ENCODE measurements at regions not wholly inside any gene's neighbourhood (a gene's known extent, or its start where the extent isn't known, plus 50 kb on each side); places are given as distances from the start of the nearest gene placed in this dataset.

- H3K27me3 ChIP-seq = no peaks in the 10 kb centered on the region
- no peak for TF ChIP-seq POLR2AphosphoS5 (IDR thresholded peaks at IDR 0.05)
- H3K27ac ChIP-seq = no peak overlapping the region
- no peaks in the 10 kb centered on the region for H3K4me1 ChIP-seq
- no peaks in the 10 kb centered on the region for H3K36me3 ChIP-seq
- intact Hi-C loops (cut with DNase I; ENCODE audit: low total_unique reads) = no loop called here
- no peaks in the 10 kb centered on the region for H3K9me3 ChIP-seq
- WGBS, 5 donors = 0 to 85% (median 3%) methylated on average over 2 of the region's 2 CpGs
- DNase-seq = no peak
- no peak overlapping the region for H3K4me3 ChIP-seq
These were observed 56.9 kb downstream of the SLITRK6 start for GRCh38 chr13:85742355-85742754.

DNA sequence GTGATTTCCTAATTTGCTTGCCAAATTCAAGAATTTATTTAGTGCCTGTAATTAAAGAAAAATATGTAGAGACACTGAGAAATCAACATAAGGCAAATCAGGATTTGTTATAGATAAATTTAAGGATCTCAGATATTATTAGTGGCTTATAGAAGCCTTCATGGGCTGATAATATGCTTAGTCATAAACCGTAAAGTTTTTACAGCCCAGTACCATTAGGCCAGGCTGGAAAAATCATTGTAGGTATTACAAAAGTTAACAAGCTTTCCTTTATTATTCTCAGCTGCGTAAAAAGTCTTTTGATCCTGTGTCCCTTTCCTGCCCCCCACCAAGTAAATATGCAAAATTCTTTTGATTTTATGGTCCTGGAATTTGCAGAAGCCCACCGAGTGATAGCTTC lies 58.2 kb downstream of the SLITRK6 start:
- TF ChIP-seq POLR2AphosphoS5 (IDR thresholded peaks at IDR 0.05) (no peak), POLR2A (IDR thresholded peaks at IDR 0.05) (no peak), EP300 (IDR thresholded peaks at IDR 0.05) (no peak), CTCF (IDR thresholded peaks at IDR 0.05) (no peak)
- H3K4me1 ChIP-seq = no peaks in the 10 kb centered on the region
- no peaks in the 10 kb centered on the region for H3K9me3 ChIP-seq
- H3K27ac ChIP-seq = no peak overlapping the region
- H3K36me3 ChIP-seq = no peaks in the 10 kb centered on the region
- no peak for DNase-seq
- no peak overlapping the region for H3K4me3 ChIP-seq
- intact Hi-C loops (cut with DNase I; ENCODE audit: low total_unique reads) = no loop called here
- WGBS, 5 donors = 73 to 88% (median 80%) methylated on average over 3 of the region's 3 CpGs
- no peaks in the 10 kb centered on the region for H3K27me3 ChIP-seq

DNA sequence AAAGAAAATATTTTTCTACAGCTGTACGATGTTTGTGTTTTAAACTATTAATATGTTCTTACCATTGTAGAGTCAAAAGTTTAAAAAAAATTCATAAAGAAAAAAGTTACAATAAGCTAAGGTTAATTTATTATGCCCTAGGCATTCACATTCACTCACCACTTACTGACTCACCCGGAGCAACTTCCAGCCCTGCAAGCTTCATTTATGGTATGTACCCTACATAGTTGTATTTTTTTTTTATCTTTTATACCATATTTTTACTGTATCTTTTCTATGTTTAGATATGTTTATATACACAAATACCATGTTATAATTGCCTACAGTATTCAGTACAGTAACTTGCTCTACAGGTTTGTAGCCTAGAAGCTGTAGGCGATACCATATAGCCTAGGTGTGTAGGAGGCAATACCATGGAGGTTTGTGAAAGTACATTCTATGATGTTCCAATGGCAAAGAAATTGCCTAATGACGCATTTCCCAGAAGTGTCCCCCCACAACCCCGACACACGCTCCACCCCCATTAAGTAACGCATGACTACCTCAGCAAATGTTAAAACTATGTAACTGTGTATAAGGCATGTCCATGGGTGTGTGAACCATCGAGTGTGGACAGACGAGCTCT lies 60.4 kb downstream of the SLITRK6 start:
- no peaks in the 10 kb centered on the region for H3K27me3 ChIP-seq
- no peak overlapping the region for H3K27ac ChIP-seq
- H3K4me1 ChIP-seq = no peaks in the 10 kb centered on the region
- WGBS, 5 donors = 71 to 85% (median 76%) methylated on average over 9 of the region's 9 CpGs
- H3K4me3 ChIP-seq = no peak overlapping the region
- no peak for TF ChIP-seq CTCF (IDR thresholded peaks at IDR 0.05)
- TF ChIP-seq POLR2A (IDR thresholded peaks at IDR 0.05) = no peak
- TF ChIP-seq POLR2AphosphoS5 (IDR thresholded peaks at IDR 0.05) = no peak
- TF ChIP-seq EP300 (IDR thresholded peaks at IDR 0.05) = no peak
- H3K36me3 ChIP-seq = no peaks in the 10 kb centered on the region
- H3K9me3 ChIP-seq = no peaks in the 10 kb centered on the region
- intact Hi-C loops (cut with DNase I; ENCODE audit: low total_unique reads) = no loop called here
- no peak for DNase-seq

DNA sequence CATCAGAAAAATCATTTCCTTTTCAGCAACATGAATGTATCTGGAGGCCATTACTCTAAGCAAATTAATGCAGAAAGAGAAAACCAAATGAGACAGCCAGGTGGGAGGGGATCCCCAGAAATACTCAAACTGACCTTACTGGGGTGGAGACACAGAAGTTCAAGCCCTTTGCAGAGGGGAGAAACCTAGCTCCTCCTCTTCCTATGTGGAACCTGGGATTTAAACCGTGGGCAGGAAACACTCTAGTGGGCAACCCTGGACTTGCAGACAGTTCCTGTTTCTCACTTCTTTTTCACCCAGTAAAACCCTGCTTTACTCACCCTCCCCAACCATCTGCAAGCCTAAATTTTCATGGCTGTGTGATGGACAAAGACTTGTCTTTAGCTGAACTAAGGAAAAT lies 61.3 kb downstream of the SLITRK6 start:
- no peak for DNase-seq
- Histone ChIP-seq H3K9me3 (no peaks in the 10 kb centered on the region), H3K36me3 (no peaks in the 10 kb centered on the region), H3K27me3 (no peaks in the 10 kb centered on the region), H3K4me3 (no peak overlapping the region), H3K4me1 (no peaks in the 10 kb centered on the region), H3K27ac (no peak overlapping the region)
- no peak for TF ChIP-seq EP300 (IDR thresholded peaks at IDR 0.05)
- TF ChIP-seq POLR2A (IDR thresholded peaks at IDR 0.05) = no peak
- no peak for TF ChIP-seq POLR2AphosphoS5 (IDR thresholded peaks at IDR 0.05)
- TF ChIP-seq CTCF (IDR thresholded peaks at IDR 0.05) = no peak
- intact Hi-C loops (cut with DNase I; ENCODE audit: low total_unique reads) = no loop called here
- 71 to 89% (median 79%) methylated on average over 1 of the region's 1 CpG for WGBS, 5 donors

DNA sequence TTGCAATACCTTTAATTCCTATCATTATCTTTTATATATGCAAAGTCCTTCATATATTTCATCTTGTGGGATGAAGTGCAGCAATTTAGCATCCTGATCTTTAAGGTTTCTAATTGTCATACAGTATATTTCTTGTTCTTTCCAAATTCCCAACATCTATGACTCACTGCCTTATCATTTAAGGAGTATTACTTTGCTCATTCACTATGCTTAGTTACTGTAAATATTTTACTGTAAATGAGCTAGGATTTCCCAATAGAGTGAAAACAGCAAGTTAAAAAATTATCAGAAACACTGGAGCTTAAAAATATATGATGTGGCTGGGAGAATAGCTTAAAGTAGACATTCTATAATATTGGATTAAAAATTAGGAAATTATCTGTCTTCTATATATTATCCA lies 69.9 kb downstream of the SLITRK6 start:
- H3K4me1 ChIP-seq = no peaks in the 10 kb centered on the region
- H3K4me3 ChIP-seq = no peak overlapping the region
- no peaks in the 10 kb centered on the region for H3K36me3 ChIP-seq
- peak in 1 of 2 donors; percentile 20 for DNase-seq
- H3K27ac ChIP-seq = no peak overlapping the region
- no peak for TF ChIP-seq EP300 (IDR thresholded peaks at IDR 0.05)
- TF ChIP-seq POLR2A (IDR thresholded peaks at IDR 0.05) = no peak
- TF ChIP-seq CTCF (IDR thresholded peaks at IDR 0.05) = no peak
- no peak for TF ChIP-seq POLR2AphosphoS5 (IDR thresholded peaks at IDR 0.05)
- no peaks in the 10 kb centered on the region for H3K9me3 ChIP-seq
- intact Hi-C loops (cut with DNase I; ENCODE audit: low total_unique reads) = no loop called here
- H3K27me3 ChIP-seq = no peaks in the 10 kb centered on the region

All from stomach (tissue), 8 donors.